ENCODE measurements at regions not wholly inside any gene's neighbourhood (a gene's known extent, or its start where the extent isn't known, plus 50 kb on each side); places are given as distances from the start of the nearest gene placed in this dataset.

DNA sequence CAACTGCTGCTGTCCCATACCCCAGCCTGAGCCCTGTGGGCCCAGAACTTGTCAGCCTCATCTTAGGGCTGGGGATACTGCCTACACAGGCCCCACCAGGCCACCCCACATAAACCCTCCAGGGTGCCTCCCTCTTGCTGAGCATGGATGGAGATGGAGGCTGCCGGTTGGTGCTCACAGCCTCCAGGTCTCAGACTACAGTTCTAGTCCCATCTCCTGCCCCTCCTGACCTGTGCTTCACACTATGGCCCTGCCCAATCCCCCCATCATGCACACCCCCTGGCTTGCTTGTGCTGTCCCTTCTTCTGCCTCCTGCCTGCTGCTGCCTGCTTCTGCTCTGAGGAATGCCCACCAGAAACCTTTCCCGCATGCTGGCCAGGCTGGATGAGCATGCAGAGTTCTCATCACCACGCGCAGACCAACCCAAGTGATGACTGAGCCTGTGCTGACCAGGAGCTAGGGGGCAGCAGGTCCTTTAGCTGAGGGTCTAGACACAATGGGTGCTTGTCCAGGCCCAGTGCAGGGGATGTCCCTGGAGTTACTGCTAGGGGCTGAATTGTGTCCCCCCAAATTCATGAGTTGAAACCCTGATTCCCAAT is 138.4 kb upstream of the HS6ST1 start:
- TF ChIP-seq CTCF (IDR thresholded peaks at IDR 0.05; ENCODE audit: poor library complexity, severe bottlenecking) = no peak
- Histone ChIP-seq H3K36me3 (ENCODE audit: low read depth) (no peaks in the 10 kb centered on the region), H3K4me1 (ENCODE audit: insufficient read depth, poor library complexity, severe bottlenecking) (no peaks in the 10 kb centered on the region), H3K4me3 (ENCODE audit: severe bottlenecking) (no peak overlapping the region), H3K9me3 (ENCODE audit: severe bottlenecking) (no peaks in the 10 kb centered on the region), H3K27ac (ENCODE audit: poor library complexity, severe bottlenecking) (no peak overlapping the region), H3K27me3 (ENCODE audit: insufficient read depth, poor library complexity, severe bottlenecking) (no peaks in the 10 kb centered on the region)
- no peak for ATAC-seq (ENCODE audit: low read depth)
- no peak for DNase-seq (ENCODE audit: low spot score)

DNA sequence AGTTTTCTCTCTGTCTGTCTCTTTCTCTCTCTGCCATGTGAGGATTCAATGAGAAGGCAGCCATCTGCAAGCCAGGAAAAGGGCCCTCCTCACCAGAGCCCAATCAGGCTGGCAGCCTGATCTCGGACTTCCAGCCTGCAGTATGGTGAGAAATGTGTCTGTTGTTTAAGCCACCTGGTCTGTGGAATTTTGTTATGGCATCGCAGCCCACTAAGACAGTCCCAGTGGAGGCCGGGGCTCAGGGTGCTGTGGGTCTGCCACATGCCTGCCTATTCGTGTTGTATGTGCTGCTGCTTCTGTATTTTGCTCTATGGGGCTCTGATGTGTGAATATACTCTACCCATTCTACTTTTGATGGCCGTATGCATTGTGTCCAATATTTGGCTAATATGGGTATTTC is 139.0 kb upstream of the HS6ST1 start:
- DNase-seq (ENCODE audit: low spot score) (no peak), ATAC-seq (ENCODE audit: low read depth) (no peak)
- Histone ChIP-seq H3K9me3 (ENCODE audit: severe bottlenecking) (no peaks in the 10 kb centered on the region), H3K27me3 (ENCODE audit: insufficient read depth, poor library complexity, severe bottlenecking) (no peaks in the 10 kb centered on the region), H3K4me3 (ENCODE audit: severe bottlenecking) (no peak overlapping the region), H3K27ac (ENCODE audit: poor library complexity, severe bottlenecking) (no peak overlapping the region), H3K36me3 (ENCODE audit: low read depth) (no peaks in the 10 kb centered on the region), H3K4me1 (ENCODE audit: insufficient read depth, poor library complexity, severe bottlenecking) (no peaks in the 10 kb centered on the region)
- TF ChIP-seq CTCF (IDR thresholded peaks at IDR 0.05; ENCODE audit: poor library complexity, severe bottlenecking) = no peak

GRCh38 chr2:128458505-128458904 is 139.8 kb upstream of the HS6ST1 start:
- ATAC-seq (ENCODE audit: low read depth) = no peak
- TF ChIP-seq CTCF (IDR thresholded peaks at IDR 0.05; ENCODE audit: poor library complexity, severe bottlenecking) = no peak
- Histone ChIP-seq H3K4me3 (ENCODE audit: severe bottlenecking) (no peak overlapping the region), H3K27me3 (ENCODE audit: insufficient read depth, poor library complexity, severe bottlenecking) (no peaks in the 10 kb centered on the region), H3K36me3 (ENCODE audit: low read depth) (no peaks in the 10 kb centered on the region), H3K9me3 (ENCODE audit: severe bottlenecking) (no peaks in the 10 kb centered on the region), H3K27ac (ENCODE audit: poor library complexity, severe bottlenecking) (no peak overlapping the region), H3K4me1 (ENCODE audit: insufficient read depth, poor library complexity, severe bottlenecking) (no peaks in the 10 kb centered on the region)
- no peak for DNase-seq (ENCODE audit: low spot score)

- ATAC-seq (ENCODE audit: low read depth) (no peak), DNase-seq (ENCODE audit: low spot score) (no peak)
- Histone ChIP-seq H3K4me3 (ENCODE audit: severe bottlenecking) (no peak overlapping the region), H3K36me3 (ENCODE audit: low read depth) (no peaks in the 10 kb centered on the region), H3K4me1 (ENCODE audit: insufficient read depth, poor library complexity, severe bottlenecking) (no peaks in the 10 kb centered on the region), H3K27ac (ENCODE audit: poor library complexity, severe bottlenecking) (no peak overlapping the region), H3K9me3 (ENCODE audit: severe bottlenecking) (peaks cover 4% of the 10 kb centered on the region), H3K27me3 (ENCODE audit: insufficient read depth, poor library complexity, severe bottlenecking) (no peaks in the 10 kb centered on the region)
- TF ChIP-seq CTCF (IDR thresholded peaks at IDR 0.05; ENCODE audit: poor library complexity, severe bottlenecking) = no peak
These were observed 145.8 kb upstream of the HS6ST1 start for GRCh38 chr2:128464456-128464855.

GRCh38 chr2:128465246-128466170 is 146.8 kb upstream of the HS6ST1 start:
- Histone ChIP-seq H3K27ac (ENCODE audit: poor library complexity, severe bottlenecking) (no peak overlapping the region), H3K4me1 (ENCODE audit: insufficient read depth, poor library complexity, severe bottlenecking) (no peaks in the 10 kb centered on the region), H3K9me3 (ENCODE audit: severe bottlenecking) (peaks cover 4% of the 10 kb centered on the region), H3K4me3 (ENCODE audit: severe bottlenecking) (no peak overlapping the region), H3K27me3 (ENCODE audit: insufficient read depth, poor library complexity, severe bottlenecking) (no peaks in the 10 kb centered on the region), H3K36me3 (ENCODE audit: low read depth) (no peaks in the 10 kb centered on the region)
- no peak for TF ChIP-seq CTCF (IDR thresholded peaks at IDR 0.05; ENCODE audit: poor library complexity, severe bottlenecking)
- DNase-seq (ENCODE audit: low spot score) (no peak), ATAC-seq (ENCODE audit: low read depth) (no peak)
